SJSA1 (cell line): ENCODE measurements at regions not wholly inside any gene's neighbourhood (a gene's known extent, or its start where the extent isn't known, plus 50 kb on each side); places are given as distances from the start of the nearest gene placed in this dataset.

Source experiments
- DNase-seq, 2 experiments: peaks; one replicate each; pipeline ENCODE4 v3.0.0-alpha.2; 2015 to 2020; ENCODE audit warnings: low spot score in 2 of 2, low read depth in 1 of 2
- H3K27ac ChIP-seq: fragments of 250-450 bp; sonication (Bioruptor Pico); 2 replicates; pipeline ENCODE4 v1.5.1; 2020; ENCODE audit warnings: mild to moderate bottlenecking, moderate library complexity
- H3K27me3 ChIP-seq: fragments of 250-450 bp; sonication (Bioruptor Pico); replicated peaks from 2 replicates; pipeline ENCODE4 v1.5.1; 2020; ENCODE audit warnings: mild to moderate bottlenecking, moderate library complexity
- H3K36me3 ChIP-seq: fragments of 250-450 bp; sonication (Bioruptor Pico); 2 replicates; pipeline ENCODE4 v1.5.1; 2020; ENCODE audit warnings: mild to moderate bottlenecking
- H3K4me1 ChIP-seq: fragments of 250-450 bp; sonication (Bioruptor Pico); replicated peaks from 2 replicates; pipeline ENCODE4 v1.6.1; 2021; ENCODE audit warnings: mild to moderate bottlenecking
- H3K4me3 ChIP-seq: fragments of 250-450 bp; sonication (Bioruptor Pico); 2 replicates; pipeline ENCODE4 v1.5.1; 2020; ENCODE audit warnings: mild to moderate bottlenecking
- H3K9me3 ChIP-seq: fragments of 250-450 bp; sonication (Bioruptor Pico); replicated peaks from 2 replicates; pipeline ENCODE4 v1.5.1; 2020; ENCODE audit warnings: mild to moderate bottlenecking

DNA sequence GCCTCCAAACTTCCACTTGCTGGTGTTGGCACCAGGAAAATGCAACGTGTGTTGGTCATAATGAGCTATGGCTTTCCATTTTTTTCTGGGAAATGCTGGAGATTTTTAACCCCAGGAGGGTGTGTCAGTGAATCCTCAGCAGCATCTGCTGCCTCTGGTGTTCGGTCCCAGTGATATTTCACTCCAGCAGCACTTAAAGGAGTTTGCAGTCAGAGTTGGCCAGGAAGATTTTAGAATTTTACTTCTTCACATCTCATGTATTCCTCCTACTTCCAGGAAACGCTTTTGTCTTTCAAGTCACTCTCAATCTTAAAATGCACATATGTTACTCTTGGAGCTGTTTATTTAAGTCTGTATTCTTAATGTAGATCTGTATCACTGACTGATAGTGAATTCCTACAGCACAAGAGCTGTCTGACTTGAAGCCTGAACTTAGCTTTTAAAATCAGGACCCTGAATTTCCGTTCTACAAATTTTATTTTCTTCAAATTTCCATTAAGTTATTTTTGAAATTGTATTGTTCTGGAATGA is 903.4 kb upstream of the SLC10A2 start:
- no peaks in the 10 kb centered on the region; the same call in 1 of the 2 replicates for H3K4me1 ChIP-seq
- H3K27me3 ChIP-seq, result no peaks in the 10 kb centered on the region
- H3K36me3 ChIP-seq, result no peaks in the 10 kb centered on the region
- no peak for DNase-seq
- H3K27ac ChIP-seq, result no peak overlapping the region
- H3K9me3 ChIP-seq, result no peaks in the 10 kb centered on the region
- no peak overlapping the region for H3K4me3 ChIP-seq

GRCh38 chr13:103965506-103966243 is 899.5 kb upstream of the SLC10A2 start:
- H3K36me3 ChIP-seq, result no peaks in the 10 kb centered on the region
- H3K27me3 ChIP-seq, result no peaks in the 10 kb centered on the region
- no peak for DNase-seq
- no peaks in the 10 kb centered on the region; the same call in 1 of the 2 replicates for H3K4me1 ChIP-seq
- H3K9me3 ChIP-seq, result no peaks in the 10 kb centered on the region
- H3K4me3 ChIP-seq, result no peak overlapping the region
- H3K27ac ChIP-seq, result no peak overlapping the region

DNA sequence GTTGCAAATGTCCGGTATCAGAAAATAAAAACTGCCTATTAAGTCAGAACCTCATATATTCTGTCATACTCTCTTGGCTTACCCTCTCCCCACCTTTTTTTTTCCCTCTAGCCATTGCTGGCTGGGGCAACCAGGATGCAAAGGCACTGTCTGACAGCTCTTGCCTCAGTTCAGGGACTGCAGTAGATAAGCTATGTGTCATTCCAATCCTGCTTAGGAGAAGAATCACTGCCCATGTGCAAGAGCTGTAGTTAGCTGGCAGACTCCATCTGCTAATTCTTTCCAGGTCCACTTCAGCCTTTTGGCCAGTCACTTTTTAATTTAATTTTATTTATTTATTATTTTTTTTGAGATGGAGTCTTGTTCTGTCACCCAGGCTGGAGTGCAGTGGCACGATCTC is 895.6 kb upstream of the SLC10A2 start:
- Histone ChIP-seq H3K4me1 (peaks cover 4% of the 10 kb centered on the region; the same call in 1 of the 2 replicates), H3K9me3 (no peaks in the 10 kb centered on the region), H3K4me3 (no peak overlapping the region), H3K27me3 (no peaks in the 10 kb centered on the region), H3K36me3 (no peaks in the 10 kb centered on the region), H3K27ac (no peak overlapping the region)
- DNase-seq, result no peak

GRCh38 chr13:103961129-103961528 is 894.9 kb upstream of the SLC10A2 start:
- H3K27ac ChIP-seq, result no peak overlapping the region
- H3K4me3 ChIP-seq, result no peak overlapping the region
- no peak for DNase-seq
- H3K36me3 ChIP-seq, result no peaks in the 10 kb centered on the region
- no peaks in the 10 kb centered on the region for H3K27me3 ChIP-seq
- H3K9me3 ChIP-seq, result no peaks in the 10 kb centered on the region
- peaks cover 4% of the 10 kb centered on the region; the same call in 1 of the 2 replicates for H3K4me1 ChIP-seq

- no peak overlapping the region for H3K4me3 ChIP-seq
- 0 out of 2 replicates have a peak, but pooled peaks cover 4% of the 10 kb centered on the region for H3K4me1 ChIP-seq
- H3K27ac ChIP-seq, result no peak overlapping the region
- no peaks in the 10 kb centered on the region for H3K27me3 ChIP-seq
- DNase-seq, result peak in 1 of 2 experiments; percentile 54
- no peaks in the 10 kb centered on the region for H3K36me3 ChIP-seq
- no peaks in the 10 kb centered on the region for H3K9me3 ChIP-seq
These were observed 893.8 kb upstream of the SLC10A2 start for GRCh38 chr13:103960001-103960400.

DNA sequence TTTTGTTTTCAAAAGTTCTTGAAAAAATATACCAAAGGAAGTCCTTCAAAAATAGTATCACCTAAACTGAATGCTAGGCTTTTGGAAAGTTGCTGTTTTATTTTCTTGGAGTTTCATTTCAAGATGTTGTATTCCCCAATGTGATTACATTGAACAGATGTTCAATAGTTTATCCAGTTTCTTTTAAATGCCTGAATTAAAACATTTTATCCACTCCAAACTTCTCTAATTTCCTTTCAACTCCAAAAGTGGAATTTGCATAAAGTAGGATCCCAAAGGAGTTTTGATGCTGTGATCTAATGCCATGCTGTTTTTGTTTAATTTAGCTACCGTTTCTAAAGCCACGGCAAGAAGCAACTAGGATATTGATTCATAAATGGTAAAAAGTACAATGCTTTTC is 892.5 kb upstream of the SLC10A2 start:
- no peak for DNase-seq
- Histone ChIP-seq H3K9me3 (no peaks in the 10 kb centered on the region), H3K4me1 (0 out of 2 replicates have a peak, but pooled peaks cover 4% of the 10 kb centered on the region), H3K27ac (no peak overlapping the region), H3K36me3 (no peaks in the 10 kb centered on the region), H3K27me3 (no peaks in the 10 kb centered on the region), H3K4me3 (no peak overlapping the region)

DNA sequence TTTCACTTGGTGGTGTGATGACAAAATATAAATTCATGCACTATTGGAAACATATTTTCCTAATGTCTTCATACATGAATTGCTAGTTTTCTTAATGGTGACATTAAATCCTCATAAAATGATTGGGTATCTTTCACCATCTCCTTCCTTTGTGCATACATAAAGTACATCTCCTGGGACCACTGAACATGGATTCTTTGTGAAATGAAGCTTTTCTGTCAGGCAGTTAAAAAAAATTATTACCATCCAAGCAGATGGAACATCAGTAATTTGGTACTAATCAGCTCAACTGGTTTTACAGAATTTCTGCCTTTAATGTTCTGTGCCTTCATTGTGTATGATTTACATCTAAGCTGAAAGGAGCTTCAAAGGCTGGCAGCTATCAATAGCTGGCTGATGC is 891.7 kb upstream of the SLC10A2 start:
- no peak overlapping the region for H3K4me3 ChIP-seq

DNA sequence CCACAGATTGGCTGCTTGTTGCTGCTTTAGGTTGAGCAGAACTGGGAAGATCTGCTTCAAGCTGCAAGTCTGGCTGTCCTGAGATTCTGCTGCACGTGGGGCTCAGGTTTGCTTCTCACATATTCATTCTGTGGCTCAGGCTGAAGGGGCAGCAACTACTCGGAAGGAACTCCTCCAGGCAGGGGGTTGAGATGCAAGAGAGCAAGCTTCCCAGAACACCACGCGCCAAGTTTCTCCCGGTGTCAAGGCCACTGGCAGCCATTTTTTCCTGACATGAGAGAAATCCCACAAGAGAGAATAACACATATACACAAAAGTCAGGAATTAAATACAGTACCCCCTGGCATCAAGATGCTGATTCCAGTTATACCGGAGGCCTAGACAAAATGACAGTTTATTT is 887.6 kb upstream of the SLC10A2 start:
- no peak for DNase-seq
- H3K9me3 ChIP-seq, result no peaks in the 10 kb centered on the region
- H3K27ac ChIP-seq, result no peak overlapping the region
- H3K27me3 ChIP-seq, result no peaks in the 10 kb centered on the region
- peaks cover 13% of the 10 kb centered on the region for H3K4me1 ChIP-seq
- H3K4me3 ChIP-seq, result no peak overlapping the region
- no peaks in the 10 kb centered on the region for H3K36me3 ChIP-seq

More for the DNA sequence above, 891.7 kb upstream of the SLC10A2 start:
- Histone ChIP-seq H3K4me1 (peaks cover 4% of the 10 kb centered on the region; the same call in 1 of the 2 replicates), H3K36me3 (no peaks in the 10 kb centered on the region), H3K9me3 (no peaks in the 10 kb centered on the region), H3K27me3 (no peaks in the 10 kb centered on the region), H3K27ac (no peak overlapping the region)
- no peak for DNase-seq

- Histone ChIP-seq H3K4me1 (peaks cover 20% of the 10 kb centered on the region), H3K9me3 (no peaks in the 10 kb centered on the region), H3K4me3 (no peak overlapping the region), H3K27me3 (no peaks in the 10 kb centered on the region), H3K27ac (no peak overlapping the region), H3K36me3 (no peaks in the 10 kb centered on the region)
- DNase-seq, result peak in 1 of 2 experiments; percentile 67
These were observed 886.0 kb upstream of the SLC10A2 start for GRCh38 chr13:103952183-103952582.

- no peaks in the 10 kb centered on the region for H3K9me3 ChIP-seq
- no peaks in the 10 kb centered on the region for H3K36me3 ChIP-seq
- peak in 1 of 2 experiments; percentile 63 for DNase-seq
- peaks cover 20% of the 10 kb centered on the region for H3K4me1 ChIP-seq
- H3K4me3 ChIP-seq, result no peak overlapping the region
- peak overlapping the region; percentile 8; the same call in 1 of the 2 replicates for H3K27ac ChIP-seq
- no peaks in the 10 kb centered on the region for H3K27me3 ChIP-seq
These were observed 882.2 kb upstream of the SLC10A2 start for GRCh38 chr13:103948426-103948825.

DNA sequence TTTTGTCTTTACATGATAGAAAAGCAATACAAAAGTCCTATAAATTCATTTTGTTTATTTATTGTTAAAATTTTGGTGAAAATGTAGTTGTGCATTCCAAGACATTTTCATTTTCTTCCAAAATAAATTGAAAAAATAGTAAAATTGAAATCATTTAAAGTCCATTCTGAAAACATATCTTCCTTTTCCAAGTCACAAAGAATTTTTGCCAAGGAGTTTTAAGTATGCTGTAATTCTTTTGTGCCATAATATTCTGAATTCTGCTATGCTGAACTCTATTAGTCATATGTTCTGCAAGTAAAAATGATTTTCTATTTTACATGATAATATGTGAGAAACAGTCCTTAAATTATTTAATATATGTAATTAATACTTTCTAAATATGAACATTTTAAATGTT is 879.6 kb upstream of the SLC10A2 start:
- no peak for DNase-seq
- no peaks in the 10 kb centered on the region for H3K36me3 ChIP-seq
- no peaks in the 10 kb centered on the region for H3K9me3 ChIP-seq
- peaks cover 7% of the 10 kb centered on the region for H3K4me1 ChIP-seq
- H3K4me3 ChIP-seq, result no peak overlapping the region
- no peaks in the 10 kb centered on the region for H3K27me3 ChIP-seq
- H3K27ac ChIP-seq, result no peak overlapping the region

GRCh38 chr13:103941506-103942140 is 875.4 kb upstream of the SLC10A2 start:
- DNase-seq, result no peak
- Histone ChIP-seq H3K27me3 (no peaks in the 10 kb centered on the region), H3K4me1 (no peaks in the 10 kb centered on the region), H3K9me3 (no peaks in the 10 kb centered on the region; the same call in 1 of the 2 replicates), H3K27ac (no peak overlapping the region), H3K4me3 (no peak overlapping the region), H3K36me3 (no peaks in the 10 kb centered on the region)

DNA sequence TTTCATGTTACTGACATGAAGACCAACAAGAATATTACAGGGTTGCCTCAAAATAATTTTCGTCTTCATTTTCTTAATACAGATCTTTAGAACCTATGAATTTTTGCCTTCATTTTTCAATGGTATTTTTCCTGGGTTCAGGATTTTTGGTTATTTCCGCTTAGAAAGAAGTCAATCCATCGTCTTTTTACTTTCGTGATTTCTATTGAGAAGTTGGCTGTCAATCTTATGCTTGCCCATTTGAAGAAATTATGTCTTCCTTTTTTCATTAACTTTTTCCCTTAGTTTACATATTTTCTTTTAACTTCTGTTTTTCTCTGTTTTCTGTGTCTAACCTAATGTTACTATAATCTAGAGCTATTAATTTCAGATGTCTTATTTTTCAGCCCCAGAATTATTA is 868.9 kb upstream of the SLC10A2 start:
- Histone ChIP-seq H3K27ac (no peak overlapping the region), H3K36me3 (no peaks in the 10 kb centered on the region), H3K27me3 (no peaks in the 10 kb centered on the region), H3K4me1 (no peaks in the 10 kb centered on the region), H3K9me3 (peaks cover 4% of the 10 kb centered on the region), H3K4me3 (no peak overlapping the region)
- no peak for DNase-seq

DNA sequence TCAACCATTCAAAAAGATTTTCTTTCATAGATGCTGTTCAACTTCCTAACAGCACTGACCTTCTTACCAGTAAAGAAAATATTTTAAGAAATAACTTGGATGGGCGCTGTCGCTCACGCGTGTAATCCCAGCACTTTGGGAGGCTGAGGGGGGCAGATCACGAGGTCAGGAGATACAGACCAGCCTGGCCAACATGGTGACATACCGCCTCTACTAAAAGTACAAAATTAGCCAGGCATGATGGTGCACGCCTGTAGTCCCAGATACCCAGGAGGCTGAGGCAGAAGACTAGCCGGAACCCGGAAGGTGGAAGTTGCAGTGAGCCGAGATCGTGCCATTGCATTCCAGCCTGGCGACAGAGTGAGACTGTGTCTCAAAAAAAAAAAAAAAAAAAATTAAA is 865.7 kb upstream of the SLC10A2 start:
- Histone ChIP-seq H3K4me1 (no peaks in the 10 kb centered on the region), H3K27me3 (no peaks in the 10 kb centered on the region), H3K27ac (no peak overlapping the region), H3K36me3 (no peaks in the 10 kb centered on the region), H3K4me3 (no peak overlapping the region), H3K9me3 (peaks cover 4% of the 10 kb centered on the region)
- DNase-seq, result no peak
